Body of pancreas (tissue), 4 donors: ENCODE measurements at regions not wholly inside any gene's neighbourhood (a gene's known extent, or its start where the extent isn't known, plus 50 kb on each side); places are given as distances from the start of the nearest gene placed in this dataset.

Experiments used
- POLR2A ChIP-seq, 3 donors: fragments of 450-650 bp; IDR thresholded peaks; one replicate each; pipeline ENCODE4 v1.6.1; 2016; ENCODE audit warnings: antibody characterized with exemption in 3 of 3, mild to moderate bottlenecking in 2 of 3
- TF ChIP-seq, protein P1 (sequence below), 7 experiments: fragments of 450-650 bp in 4 of 7; fragments of 200-600 bp in 3 of 7; sonication (generic) in 3 of 7; IDR thresholded peaks; one replicate each; pipeline ENCODE4 v1.5.1; 2016 to 2019; ENCODE audit warnings: antibody characterized with exemption in 7 of 7

DNA sequence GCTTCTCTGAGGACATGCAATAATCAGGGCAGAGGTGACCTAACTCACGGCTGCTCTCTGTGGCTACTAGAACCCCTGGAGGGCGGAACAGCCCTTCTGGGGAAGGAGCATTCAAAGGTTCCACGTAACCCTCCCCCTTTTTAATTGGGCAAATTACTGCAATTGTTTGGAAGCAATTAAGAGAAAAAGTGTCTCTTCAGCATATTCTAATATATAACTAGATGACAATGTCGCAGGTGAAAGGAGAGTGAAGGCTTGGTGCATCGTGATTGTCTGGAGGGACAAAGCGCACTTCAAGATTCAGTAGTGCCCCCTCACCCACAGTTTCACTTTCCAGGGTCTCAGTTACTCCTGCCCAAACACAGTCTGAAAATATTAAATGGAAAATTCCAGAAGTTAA lies 720.8 kb downstream of the DCDC2C start:
- TF ChIP-seq, protein P1, sequence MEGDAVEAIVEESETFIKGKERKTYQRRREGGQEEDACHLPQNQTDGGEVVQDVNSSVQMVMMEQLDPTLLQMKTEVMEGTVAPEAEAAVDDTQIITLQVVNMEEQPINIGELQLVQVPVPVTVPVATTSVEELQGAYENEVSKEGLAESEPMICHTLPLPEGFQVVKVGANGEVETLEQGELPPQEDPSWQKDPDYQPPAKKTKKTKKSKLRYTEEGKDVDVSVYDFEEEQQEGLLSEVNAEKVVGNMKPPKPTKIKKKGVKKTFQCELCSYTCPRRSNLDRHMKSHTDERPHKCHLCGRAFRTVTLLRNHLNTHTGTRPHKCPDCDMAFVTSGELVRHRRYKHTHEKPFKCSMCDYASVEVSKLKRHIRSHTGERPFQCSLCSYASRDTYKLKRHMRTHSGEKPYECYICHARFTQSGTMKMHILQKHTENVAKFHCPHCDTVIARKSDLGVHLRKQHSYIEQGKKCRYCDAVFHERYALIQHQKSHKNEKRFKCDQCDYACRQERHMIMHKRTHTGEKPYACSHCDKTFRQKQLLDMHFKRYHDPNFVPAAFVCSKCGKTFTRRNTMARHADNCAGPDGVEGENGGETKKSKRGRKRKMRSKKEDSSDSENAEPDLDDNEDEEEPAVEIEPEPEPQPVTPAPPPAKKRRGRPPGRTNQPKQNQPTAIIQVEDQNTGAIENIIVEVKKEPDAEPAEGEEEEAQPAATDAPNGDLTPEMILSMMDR (IDR thresholded peaks at IDR 0.05), result no peak
- no peak for TF ChIP-seq POLR2A (IDR thresholded peaks at IDR 0.05)
